Panc1 (cell line): ENCODE measurements at regions not wholly inside any gene's neighbourhood (a gene's known extent, or its start where the extent isn't known, plus 50 kb on each side); places are given as distances from the start of the nearest gene placed in this dataset.

ENCODE experiments used
- CTCF ChIP-seq: fragments of 450-650 bp; IDR thresholded peaks from 2 replicates; pipeline ENCODE4 v1.5.1; 2017; ENCODE audit warnings: mild to moderate bottlenecking
- REST ChIP-seq, 2 experiments: IDR thresholded peaks; 2 replicates each; pipeline ENCODE4 v1.6.1; 2011 to 2012; ENCODE audit warnings: low read depth in 2 of 2, control low read depth in 1 of 2, low read length in 1 of 2, mild to moderate bottlenecking in 1 of 2, moderate library complexity in 1 of 2; ENCODE audit not compliant: insufficient read depth in 1 of 2
- SIN3A ChIP-seq: IDR thresholded peaks from 2 replicates; pipeline ENCODE4 v1.6.1; 2012; ENCODE audit warnings: low read depth, mild to moderate bottlenecking, low read length, moderate library complexity, borderline replicate concordance; ENCODE audit not compliant: insufficient read depth

GRCh38 chr1:237975903-237976302 is 85.2 kb upstream of the ZP4 start:
- no peak for TF ChIP-seq CTCF
- no peak for TF ChIP-seq SIN3A
- TF ChIP-seq REST (IDR thresholded peaks at IDR 0.05; ENCODE audit: insufficient read depth in 1 of 2, low read depth in 2 of 2, low read length in 1 of 2) = no peak
